ENCODE measurements at regions not wholly inside any gene's neighbourhood (a gene's known extent, or its start where the extent isn't known, plus 50 kb on each side); places are given as distances from the start of the nearest gene placed in this dataset.
"Not testable (repeated sequence)": the region's sequence is repeated elsewhere in the genome, so short reads cannot be mapped to it uniquely, and the experiment has no call there.

- POLR2A ChIA-PET = no interaction called here
- no peak for DNase-seq
- Mint-ChIP-seq H3K36me3 (ENCODE audit: low read depth) (no peaks in the 10 kb centered on the region), H3K27me3 (no peaks in the 10 kb centered on the region), H3K9me3 (no peaks in the 10 kb centered on the region), H3K4me1 (no peaks in the 10 kb centered on the region), H3K4me3 (no peak overlapping the region), H3K27ac (no peak overlapping the region)
- CTCF ChIA-PET = no interaction called here
Observed at GRCh38 chr11:37450613-37451012, 852.6 kb upstream of the RAG2 start.

DNA sequence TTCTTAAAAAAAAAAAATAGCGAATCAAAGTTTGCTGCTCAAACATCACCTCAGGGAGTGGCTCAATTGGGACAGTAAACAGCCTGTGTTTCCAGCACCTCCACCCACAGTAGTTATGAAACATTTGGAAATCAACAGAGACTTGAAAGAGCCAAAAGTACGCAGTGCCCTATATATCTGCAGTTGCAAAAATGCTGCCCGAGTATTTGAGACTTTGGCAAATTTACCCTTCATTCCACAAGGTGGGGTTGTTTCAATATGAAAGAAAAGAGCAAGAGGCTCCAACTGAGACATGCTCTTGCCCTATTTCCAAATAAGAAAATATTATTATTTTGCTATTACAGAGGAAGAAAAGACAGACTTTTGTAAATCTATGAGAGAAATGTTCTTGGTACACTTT lies 851.1 kb upstream of the RAG2 start:
- Mint-ChIP-seq H3K27me3 (no peaks in the 10 kb centered on the region), H3K4me3 (no peak overlapping the region), H3K36me3 (ENCODE audit: low read depth) (no peaks in the 10 kb centered on the region), H3K4me1 (no peaks in the 10 kb centered on the region), H3K27ac (no peak overlapping the region), H3K9me3 (peaks cover 2% of the 10 kb centered on the region)
- CTCF ChIA-PET = no interaction called here
- no peak for DNase-seq
- POLR2A ChIA-PET = no interaction called here

GRCh38 chr11:37442576-37442975 lies 844.5 kb upstream of the RAG2 start:
- Mint-ChIP-seq H3K36me3 (ENCODE audit: low read depth) (no peaks in the 10 kb centered on the region), H3K4me1 (no peaks in the 10 kb centered on the region), H3K9me3 (peaks cover 4% of the 10 kb centered on the region), H3K27me3 (no peaks in the 10 kb centered on the region), H3K27ac (no peak overlapping the region), H3K4me3 (no peak overlapping the region)
- POLR2A ChIA-PET = no interaction called here
- CTCF ChIA-PET = no interaction called here
- no peak for DNase-seq

DNA sequence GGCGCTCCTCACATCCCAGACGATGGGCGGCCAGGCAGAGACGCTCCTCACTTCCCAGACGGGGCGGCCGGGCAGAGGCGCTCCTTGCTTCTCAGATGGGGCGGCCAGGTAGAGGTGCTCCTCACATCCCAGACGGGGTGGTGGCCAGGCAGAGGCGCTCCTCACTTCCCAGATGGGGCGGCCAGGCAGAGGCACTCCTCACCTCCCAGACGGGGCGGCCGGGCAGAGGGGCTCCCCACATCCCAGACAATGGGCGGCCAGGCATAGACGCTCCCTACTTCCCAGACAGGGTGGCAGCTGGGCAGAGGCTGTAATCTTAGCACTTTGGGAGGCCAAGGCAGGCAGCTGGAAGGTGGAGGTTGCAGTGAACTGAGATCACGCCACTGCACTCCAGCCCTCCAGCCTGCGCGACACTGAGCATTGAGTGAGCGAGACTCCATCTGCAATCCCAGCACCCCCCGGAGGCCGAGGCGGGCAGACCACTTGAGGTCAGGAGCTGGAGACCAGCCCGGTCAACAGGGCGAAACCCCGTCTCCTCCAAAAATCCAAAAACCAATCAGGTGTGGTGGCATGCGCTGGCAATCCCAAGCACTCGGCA lies 833.7 kb upstream of the RAG2 start:
- H3K9me3 Mint-ChIP-seq; CTCF ChIA-PET; H3K36me3 Mint-ChIP-seq (ENCODE audit: low read depth); H3K4me3 Mint-ChIP-seq; DNase-seq; H3K4me1 Mint-ChIP-seq; H3K27ac Mint-ChIP-seq; POLR2A ChIA-PET; H3K27me3 Mint-ChIP-seq: not testable (repeated sequence)

DNA sequence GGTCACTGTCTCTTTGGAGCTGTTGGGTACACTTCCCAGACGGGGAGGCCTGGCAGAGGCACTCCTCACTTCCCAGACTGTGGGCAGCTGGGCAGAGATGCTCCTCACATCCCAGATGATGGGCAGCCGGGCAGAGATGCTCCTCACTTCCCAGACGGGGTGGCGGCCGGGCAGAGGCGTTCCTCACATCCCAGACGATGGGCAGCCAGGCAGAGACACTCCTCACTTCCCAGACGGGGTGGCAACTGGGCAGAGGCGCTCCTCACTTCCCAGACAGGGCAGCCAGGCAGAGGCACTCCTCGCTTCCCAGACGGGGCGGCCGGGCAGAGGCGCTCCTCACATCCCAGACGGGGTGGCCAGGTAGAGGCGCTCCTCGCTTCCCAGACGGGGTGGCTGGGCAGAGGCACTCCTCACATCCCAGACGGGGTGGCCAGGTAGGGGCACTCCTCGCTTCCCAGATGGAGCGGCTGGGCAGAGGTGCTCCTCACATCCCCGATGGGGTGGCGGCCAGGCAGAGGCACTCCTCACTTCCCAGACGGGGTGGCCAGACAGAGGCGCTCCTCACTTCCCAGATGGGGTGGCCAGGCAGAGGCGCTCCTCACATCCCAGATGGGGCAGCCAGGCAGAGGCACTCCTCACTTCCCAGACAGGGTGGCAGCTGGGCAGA lies 833.1 kb upstream of the RAG2 start:
- POLR2A ChIA-PET; H3K9me3 Mint-ChIP-seq; H3K27me3 Mint-ChIP-seq; H3K4me1 Mint-ChIP-seq; CTCF ChIA-PET; H3K27ac Mint-ChIP-seq; DNase-seq; H3K36me3 Mint-ChIP-seq (ENCODE audit: low read depth); H3K4me3 Mint-ChIP-seq: not testable (repeated sequence)

DNA sequence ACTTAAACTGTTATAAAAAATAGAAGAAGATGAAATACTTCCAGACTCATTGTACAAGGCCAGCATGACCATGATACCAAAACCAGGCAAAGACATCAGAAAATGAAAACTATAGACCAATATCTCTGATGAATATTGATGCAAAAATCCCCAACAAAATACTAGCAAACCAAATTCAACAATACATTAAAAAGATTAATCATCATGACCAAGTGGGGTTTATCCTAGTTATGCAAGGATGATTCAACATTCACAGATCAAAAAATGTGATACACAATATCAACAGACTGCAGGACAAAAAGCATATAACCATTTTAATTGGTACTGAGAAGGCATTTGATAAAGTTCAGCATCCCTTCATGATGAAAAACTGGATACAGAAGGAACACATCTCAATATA lies 824.5 kb upstream of the RAG2 start:
- H3K4me1 Mint-ChIP-seq = no peaks in the 10 kb centered on the region
- no peaks in the 10 kb centered on the region for H3K36me3 Mint-ChIP-seq (ENCODE audit: low read depth)
- DNase-seq = no peak
- H3K9me3 Mint-ChIP-seq = peaks cover 10% of the 10 kb centered on the region
- no peak overlapping the region for H3K27ac Mint-ChIP-seq
- ChIA-PET POLR2A (no interaction called here), CTCF (no interaction called here)
- H3K4me3 Mint-ChIP-seq = no peak overlapping the region
- H3K27me3 Mint-ChIP-seq = no peaks in the 10 kb centered on the region

- no peak for DNase-seq
- POLR2A ChIA-PET = no interaction called here
- H3K4me3 Mint-ChIP-seq = no peak overlapping the region
- H3K9me3 Mint-ChIP-seq = peaks cover 8% of the 10 kb centered on the region
- CTCF ChIA-PET = no interaction called here
- H3K27me3 Mint-ChIP-seq = no peaks in the 10 kb centered on the region
- H3K36me3 Mint-ChIP-seq (ENCODE audit: low read depth) = no peaks in the 10 kb centered on the region
- H3K4me1 Mint-ChIP-seq = no peaks in the 10 kb centered on the region
- no peak overlapping the region for H3K27ac Mint-ChIP-seq
Observed at GRCh38 chr11:37411289-37411688, 813.3 kb upstream of the RAG2 start.

DNA sequence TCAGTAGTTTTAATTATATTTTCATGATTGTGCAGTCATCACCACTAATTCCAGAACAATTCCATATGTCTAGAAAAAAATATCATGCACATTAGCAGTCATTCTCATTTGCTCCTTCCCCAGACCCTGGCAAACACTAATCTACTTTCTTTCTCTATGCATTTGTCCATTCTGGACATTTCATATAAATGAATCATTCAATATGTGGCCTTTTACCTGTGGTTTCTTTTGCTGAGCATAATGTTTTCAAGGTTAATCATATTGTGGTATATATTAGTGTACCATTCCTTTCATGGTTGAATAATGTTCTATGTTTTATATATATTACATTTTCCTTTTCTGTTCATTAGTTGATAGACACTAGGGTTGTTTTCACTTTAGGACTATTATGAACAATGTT lies 811.1 kb upstream of the RAG2 start:
- Mint-ChIP-seq H3K4me1 (no peaks in the 10 kb centered on the region), H3K4me3 (no peak overlapping the region), H3K27ac (no peak overlapping the region), H3K36me3 (ENCODE audit: low read depth) (no peaks in the 10 kb centered on the region), H3K27me3 (no peaks in the 10 kb centered on the region), H3K9me3 (peaks cover 2% of the 10 kb centered on the region)
- DNase-seq = no peak
- ChIA-PET POLR2A (no interaction called here), CTCF (no interaction called here)

GRCh38 chr11:37407461-37407860 lies 809.4 kb upstream of the RAG2 start:
- ChIA-PET POLR2A (no interaction called here), CTCF (no interaction called here)
- H3K4me1 Mint-ChIP-seq = no peaks in the 10 kb centered on the region
- DNase-seq = no peak
- H3K4me3 Mint-ChIP-seq = no peak overlapping the region
- peaks cover 6% of the 10 kb centered on the region for H3K9me3 Mint-ChIP-seq
- H3K27ac Mint-ChIP-seq = no peak overlapping the region
- no peaks in the 10 kb centered on the region for H3K27me3 Mint-ChIP-seq
- H3K36me3 Mint-ChIP-seq (ENCODE audit: low read depth) = no peaks in the 10 kb centered on the region

DNA sequence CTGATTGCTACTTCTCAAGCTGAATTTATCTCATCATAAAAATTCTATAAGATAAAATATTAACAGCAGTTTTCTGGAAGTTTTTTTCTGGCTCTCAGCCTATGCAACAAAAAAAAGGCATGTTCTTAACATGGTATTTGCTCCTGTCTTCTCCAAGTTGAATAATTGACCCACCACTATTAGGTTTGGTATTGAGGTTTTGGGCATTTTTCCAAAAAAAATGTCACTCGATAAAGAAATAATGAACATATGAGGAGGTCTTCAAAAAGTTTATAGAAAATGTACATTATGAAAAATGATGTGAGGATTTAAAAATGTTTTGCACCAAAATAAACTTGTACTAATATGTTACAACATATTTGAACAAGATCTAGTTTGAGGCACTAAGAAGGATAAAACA lies 808.6 kb upstream of the RAG2 start:
- DNase-seq = no peak
- H3K4me3 Mint-ChIP-seq = no peak overlapping the region
- peaks cover 6% of the 10 kb centered on the region for H3K9me3 Mint-ChIP-seq
- H3K36me3 Mint-ChIP-seq (ENCODE audit: low read depth) = no peaks in the 10 kb centered on the region
- ChIA-PET POLR2A (no interaction called here), CTCF (no interaction called here)
- no peak overlapping the region for H3K27ac Mint-ChIP-seq
- no peaks in the 10 kb centered on the region for H3K27me3 Mint-ChIP-seq
- H3K4me1 Mint-ChIP-seq = no peaks in the 10 kb centered on the region

DNA sequence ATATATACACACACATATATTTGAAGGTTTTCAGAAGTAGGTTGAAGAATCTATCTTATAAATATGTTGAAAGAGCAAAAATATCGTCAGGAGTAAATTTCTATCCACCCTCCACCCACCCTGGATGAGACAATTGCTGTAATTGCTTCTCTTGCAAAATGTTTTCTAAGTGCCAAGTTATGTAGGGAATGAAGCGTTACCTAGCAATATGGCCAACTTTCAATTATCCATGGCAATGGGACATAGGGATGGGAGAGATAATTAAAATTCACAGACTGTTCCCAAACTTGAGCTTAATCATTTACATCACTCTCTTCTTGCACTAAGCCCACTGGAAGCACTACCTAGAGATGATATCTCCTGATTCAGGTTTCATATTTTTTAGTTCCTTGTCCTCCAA lies 806.2 kb upstream of the RAG2 start:
- ChIA-PET POLR2A (no interaction called here), CTCF (no interaction called here)
- Mint-ChIP-seq H3K27me3 (no peaks in the 10 kb centered on the region), H3K27ac (no peak overlapping the region), H3K36me3 (ENCODE audit: low read depth) (no peaks in the 10 kb centered on the region), H3K4me3 (no peak overlapping the region), H3K4me1 (no peaks in the 10 kb centered on the region), H3K9me3 (peaks cover 10% of the 10 kb centered on the region)
- DNase-seq = no peak

- Mint-ChIP-seq H3K4me1 (no peaks in the 10 kb centered on the region), H3K27ac (no peak overlapping the region), H3K9me3 (peaks cover 7% of the 10 kb centered on the region), H3K27me3 (no peaks in the 10 kb centered on the region), H3K4me3 (no peak overlapping the region), H3K36me3 (ENCODE audit: low read depth) (no peaks in the 10 kb centered on the region)
- DNase-seq = no peak
- CTCF ChIA-PET = no interaction called here
- POLR2A ChIA-PET = no interaction called here
Observed at GRCh38 chr11:37402663-37403062, 804.6 kb upstream of the RAG2 start.

GRCh38 chr11:37394236-37394870 lies 796.3 kb upstream of the RAG2 start:
- no peaks in the 10 kb centered on the region for H3K27me3 Mint-ChIP-seq
- ChIA-PET CTCF (no interaction called here), POLR2A (no interaction called here)
- peaks cover 12% of the 10 kb centered on the region for H3K9me3 Mint-ChIP-seq
- H3K4me1 Mint-ChIP-seq = no peaks in the 10 kb centered on the region
- no peak overlapping the region for H3K4me3 Mint-ChIP-seq
- DNase-seq = no peak
- no peak overlapping the region for H3K27ac Mint-ChIP-seq
- H3K36me3 Mint-ChIP-seq (ENCODE audit: low read depth) = no peaks in the 10 kb centered on the region

- ChIA-PET POLR2A (no interaction called here), CTCF (no interaction called here)
- Mint-ChIP-seq H3K27ac (no peak overlapping the region), H3K9me3 (peaks cover 12% of the 10 kb centered on the region), H3K4me3 (no peak overlapping the region), H3K4me1 (no peaks in the 10 kb centered on the region), H3K27me3 (no peaks in the 10 kb centered on the region), H3K36me3 (ENCODE audit: low read depth) (no peaks in the 10 kb centered on the region)
- DNase-seq = no peak
Observed at GRCh38 chr11:37391615-37392014, 793.6 kb upstream of the RAG2 start.
